GM23338 (cell line): ENCODE measurements at regions not wholly inside any gene's neighbourhood (a gene's known extent, or its start where the extent isn't known, plus 50 kb on each side); places are given as distances from the start of the nearest gene placed in this dataset.

ENCODE experiments used
- ATAC-seq: fragments of 200-7000 bp; cut with Tn5 transposase; 3 replicates; pipeline ENCODE4 v1.9.1; 2020
- DNase-seq: peaks from one replicate; pipeline ENCODE4 v3.0.0-alpha.2; 2015; ENCODE audit warnings: low spot score
- H2AFZ ChIP-seq: fragments of 200-600 bp; sonication (generic); 2 replicates; pipeline ENCODE4 v1.8.0; 2016; ENCODE audit warnings: antibody characterized with exemption, mild to moderate bottlenecking, moderate library complexity
- H3F3A ChIP-seq: fragments of 200-600 bp; sonication (generic); replicated peaks from 2 replicates; pipeline ENCODE4 v1.8.0; 2017; ENCODE audit warnings: antibody characterized with exemption, mixed run types, low read depth
- H3K27ac ChIP-seq: fragments of 200-600 bp; sonication (generic); 2 replicates; pipeline ENCODE4 v1.6.1; 2016; ENCODE audit warnings: low read depth
- H3K27me3 ChIP-seq: fragments of 200-600 bp; sonication (generic); 2 replicates; pipeline ENCODE4 v1.8.0; 2016; ENCODE audit warnings: mild to moderate bottlenecking, mixed run types, moderate library complexity; ENCODE audit not compliant: insufficient read depth
- H3K36me3 ChIP-seq: fragments of 200-600 bp; sonication (generic); 2 replicates; pipeline ENCODE4 v1.8.0; 2016; ENCODE audit warnings: mild to moderate bottlenecking; ENCODE audit not compliant: insufficient read depth
- H3K4me1 ChIP-seq: fragments of 200-600 bp; sonication (generic); 2 replicates; pipeline ENCODE4 v1.8.0; 2016; ENCODE audit warnings: mild to moderate bottlenecking, moderate library complexity; ENCODE audit not compliant: insufficient read depth
- H3K4me2 ChIP-seq: fragments of 200-600 bp; sonication (generic); 2 replicates; pipeline ENCODE4 v1.7.1; 2017; ENCODE audit warnings: mixed run types
- H3K4me3 ChIP-seq: fragments of 200-600 bp; sonication (generic); 2 replicates; pipeline ENCODE4 v1.6.1; 2016; ENCODE audit warnings: mixed run types
- H3K79me2 ChIP-seq: fragments of 200-600 bp; sonication (generic); replicated peaks from 2 replicates; pipeline ENCODE4 v1.8.0; 2017; ENCODE audit warnings: mild to moderate bottlenecking; ENCODE audit not compliant: insufficient read depth
- H3K9me2 ChIP-seq: fragments of 200-600 bp; sonication (generic); 2 replicates; pipeline ENCODE4 v1.8.0; 2017; ENCODE audit not compliant: insufficient read depth
- H4K20me1 ChIP-seq: fragments of 200-600 bp; sonication (generic); replicated peaks from 2 replicates; pipeline ENCODE4 v1.8.0; 2017; ENCODE audit warnings: mild to moderate bottlenecking; ENCODE audit not compliant: insufficient read depth
- H3K27ac Mint-ChIP-seq: 2 replicates; pipeline ENCODE4 v1.8.0; 2020; ENCODE audit warnings: inconsistent platforms, mild to moderate bottlenecking, moderate library complexity, mixed read lengths
- H3K27me3 Mint-ChIP-seq: 3 replicates; pipeline ENCODE4 v1.8.0; 2022; ENCODE audit warnings: low read depth, mild to moderate bottlenecking, moderate library complexity, mixed read lengths, inconsistent platforms; ENCODE audit not compliant: insufficient read depth, poor library complexity
- H3K36me3 Mint-ChIP-seq: 3 replicates; pipeline ENCODE4 v1.8.0; 2021; ENCODE audit warnings: low read depth, mild to moderate bottlenecking, inconsistent platforms, moderate library complexity, mixed read lengths
- H3K4me1 Mint-ChIP-seq: 3 replicates; pipeline ENCODE4 v1.8.0; 2020; ENCODE audit warnings: mild to moderate bottlenecking, inconsistent platforms, mixed read lengths
- H3K4me3 Mint-ChIP-seq: 3 replicates; pipeline ENCODE4 v1.8.0; 2021; ENCODE audit warnings: moderate library complexity, mild to moderate bottlenecking, inconsistent platforms, mixed read lengths
- H3K9me3 Mint-ChIP-seq: 3 replicates; pipeline ENCODE4 v1.8.0; 2020; ENCODE audit warnings: moderate library complexity, mild to moderate bottlenecking, inconsistent platforms, mixed read lengths
- CTCF ChIP-seq, 2 experiments: fragments of 200-600 bp in 1 of 2; sonication (generic) in 1 of 2; conservative IDR thresholded peaks; 2 replicates each; pipeline versions ENCODE4 v1.5.1 to v1.6.1; 2016 to 2017; ENCODE audit warnings: antibody characterized with exemption in 2 of 2, low read depth in 2 of 2, mild to moderate bottlenecking in 2 of 2, moderate library complexity in 1 of 2
- EZH2 ChIP-seq: fragments of 200-600 bp; sonication (generic); IDR thresholded peaks from one replicate; pipeline ENCODE4 v1.8.0; 2017; ENCODE audit warnings: antibody characterized with exemption, mild to moderate bottlenecking, low read depth; ENCODE audit not compliant: unreplicated experiment
- EZH2phosphoT487 ChIP-seq: fragments of 200-600 bp; sonication (generic); IDR thresholded peaks from one replicate; pipeline ENCODE4 v1.8.1; 2018; ENCODE audit warnings: antibody characterized with exemption; ENCODE audit not compliant: unreplicated experiment
- STAT1 ChIP-seq: IDR thresholded peaks from one replicate; pipeline ENCODE4 v1.6.1; 2016; ENCODE audit warnings: antibody characterized with exemption; ENCODE audit not compliant: unreplicated experiment
- ZNF114 ChIP-seq: fragments of 250-450 bp; sonication (Bioruptor Pico); IDR thresholded peaks from 2 replicates; pipeline ENCODE4 v1.5.0; 2020; ENCODE audit warnings: mild to moderate bottlenecking, moderate library complexity
- TF ChIP-seq, protein P1 (sequence below): IDR thresholded peaks from 2 replicates; pipeline ENCODE4 v1.6.1; 2016; ENCODE audit warnings: antibody characterized with exemption
- TF ChIP-seq, protein P2 (sequence below): IDR thresholded peaks from one replicate; pipeline ENCODE4 v1.6.1; 2018; ENCODE audit warnings: antibody characterized with exemption; ENCODE audit not compliant: unreplicated experiment

DNA sequence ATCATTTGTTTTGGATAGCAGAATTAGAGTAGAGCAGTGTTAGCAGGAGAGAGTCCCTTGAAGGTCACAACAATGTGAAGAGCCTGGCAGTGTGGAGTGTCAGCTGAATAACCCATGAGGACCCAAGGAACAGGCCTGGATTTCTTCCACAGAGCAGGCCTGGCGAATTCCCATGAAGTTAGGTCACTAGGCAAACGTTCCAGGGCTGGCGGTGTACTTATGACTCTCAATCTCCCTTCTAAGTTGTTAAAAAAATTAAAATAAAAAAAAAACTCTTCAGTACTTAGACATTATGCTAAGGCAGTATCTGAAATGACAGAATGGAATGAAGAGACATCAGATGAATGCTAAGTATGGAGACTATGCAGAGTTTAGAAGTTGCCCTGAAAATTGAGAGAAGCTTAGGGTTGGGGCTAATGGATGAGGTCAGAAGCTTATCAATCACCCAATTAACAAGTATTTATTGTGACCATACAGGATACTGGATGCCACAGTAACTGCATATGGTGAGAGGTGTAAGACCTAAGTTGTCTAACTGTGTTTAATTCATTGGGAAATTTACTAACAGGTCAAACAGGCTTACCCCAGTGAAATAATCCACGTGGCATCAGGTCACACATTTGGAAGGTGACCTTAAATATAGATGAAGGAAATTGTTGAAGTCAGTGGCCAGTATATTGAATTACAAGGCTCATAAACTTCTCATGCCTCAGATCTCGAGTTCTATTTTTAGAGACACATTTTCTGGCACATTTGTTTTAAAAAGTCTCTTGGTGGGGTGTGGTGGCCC is 126.2 kb upstream of the NRP1 start:
- H3K27ac ChIP-seq: no peak overlapping the region
- no peak overlapping the region for H3K4me3 ChIP-seq
- no peaks in the 10 kb centered on the region for H3K9me2 ChIP-seq
- no peaks in the 10 kb centered on the region for H3F3A ChIP-seq
- TF ChIP-seq, protein P1, sequence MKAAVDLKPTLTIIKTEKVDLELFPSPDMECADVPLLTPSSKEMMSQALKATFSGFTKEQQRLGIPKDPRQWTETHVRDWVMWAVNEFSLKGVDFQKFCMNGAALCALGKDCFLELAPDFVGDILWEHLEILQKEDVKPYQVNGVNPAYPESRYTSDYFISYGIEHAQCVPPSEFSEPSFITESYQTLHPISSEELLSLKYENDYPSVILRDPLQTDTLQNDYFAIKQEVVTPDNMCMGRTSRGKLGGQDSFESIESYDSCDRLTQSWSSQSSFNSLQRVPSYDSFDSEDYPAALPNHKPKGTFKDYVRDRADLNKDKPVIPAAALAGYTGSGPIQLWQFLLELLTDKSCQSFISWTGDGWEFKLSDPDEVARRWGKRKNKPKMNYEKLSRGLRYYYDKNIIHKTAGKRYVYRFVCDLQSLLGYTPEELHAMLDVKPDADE: no peak
- TF ChIP-seq STAT1 (no peak), CTCF (conservative IDR thresholded peaks at IDR 0.05; ENCODE audit: low read depth in 2 of 2) (no peak), ZNF114 (no peak), EZH2phosphoT487 (no peak)
- TF ChIP-seq, protein P2, sequence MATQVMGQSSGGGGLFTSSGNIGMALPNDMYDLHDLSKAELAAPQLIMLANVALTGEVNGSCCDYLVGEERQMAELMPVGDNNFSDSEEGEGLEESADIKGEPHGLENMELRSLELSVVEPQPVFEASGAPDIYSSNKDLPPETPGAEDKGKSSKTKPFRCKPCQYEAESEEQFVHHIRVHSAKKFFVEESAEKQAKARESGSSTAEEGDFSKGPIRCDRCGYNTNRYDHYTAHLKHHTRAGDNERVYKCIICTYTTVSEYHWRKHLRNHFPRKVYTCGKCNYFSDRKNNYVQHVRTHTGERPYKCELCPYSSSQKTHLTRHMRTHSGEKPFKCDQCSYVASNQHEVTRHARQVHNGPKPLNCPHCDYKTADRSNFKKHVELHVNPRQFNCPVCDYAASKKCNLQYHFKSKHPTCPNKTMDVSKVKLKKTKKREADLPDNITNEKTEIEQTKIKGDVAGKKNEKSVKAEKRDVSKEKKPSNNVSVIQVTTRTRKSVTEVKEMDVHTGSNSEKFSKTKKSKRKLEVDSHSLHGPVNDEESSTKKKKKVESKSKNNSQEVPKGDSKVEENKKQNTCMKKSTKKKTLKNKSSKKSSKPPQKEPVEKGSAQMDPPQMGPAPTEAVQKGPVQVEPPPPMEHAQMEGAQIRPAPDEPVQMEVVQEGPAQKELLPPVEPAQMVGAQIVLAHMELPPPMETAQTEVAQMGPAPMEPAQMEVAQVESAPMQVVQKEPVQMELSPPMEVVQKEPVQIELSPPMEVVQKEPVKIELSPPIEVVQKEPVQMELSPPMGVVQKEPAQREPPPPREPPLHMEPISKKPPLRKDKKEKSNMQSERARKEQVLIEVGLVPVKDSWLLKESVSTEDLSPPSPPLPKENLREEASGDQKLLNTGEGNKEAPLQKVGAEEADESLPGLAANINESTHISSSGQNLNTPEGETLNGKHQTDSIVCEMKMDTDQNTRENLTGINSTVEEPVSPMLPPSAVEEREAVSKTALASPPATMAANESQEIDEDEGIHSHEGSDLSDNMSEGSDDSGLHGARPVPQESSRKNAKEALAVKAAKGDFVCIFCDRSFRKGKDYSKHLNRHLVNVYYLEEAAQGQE: no peak
- H3K27me3 Mint-ChIP-seq: no peaks in the 10 kb centered on the region
- no peaks in the 10 kb centered on the region for H3K4me1 Mint-ChIP-seq
- no peaks in the 10 kb centered on the region; the same call in 2 of the 3 replicates for H3K9me3 Mint-ChIP-seq
- H2AFZ ChIP-seq: 0 out of 2 replicates have a peak overlapping the region, but pooled peaks have one; percentile 7
- DNase-seq: no peak
- no peaks in the 10 kb centered on the region for H4K20me1 ChIP-seq
- ATAC-seq: no peak
- no peaks in the 10 kb centered on the region for H3K36me3 Mint-ChIP-seq
- no peaks in the 10 kb centered on the region for H3K36me3 ChIP-seq
- no peak overlapping the region for H3K4me2 ChIP-seq
- no peaks in the 10 kb centered on the region for H3K27me3 ChIP-seq
- H3K4me1 ChIP-seq: no peaks in the 10 kb centered on the region
- no peak overlapping the region for H3K4me3 Mint-ChIP-seq
- H3K27ac Mint-ChIP-seq: no peak overlapping the region
- H3K79me2 ChIP-seq: no peaks in the 10 kb centered on the region

DNA sequence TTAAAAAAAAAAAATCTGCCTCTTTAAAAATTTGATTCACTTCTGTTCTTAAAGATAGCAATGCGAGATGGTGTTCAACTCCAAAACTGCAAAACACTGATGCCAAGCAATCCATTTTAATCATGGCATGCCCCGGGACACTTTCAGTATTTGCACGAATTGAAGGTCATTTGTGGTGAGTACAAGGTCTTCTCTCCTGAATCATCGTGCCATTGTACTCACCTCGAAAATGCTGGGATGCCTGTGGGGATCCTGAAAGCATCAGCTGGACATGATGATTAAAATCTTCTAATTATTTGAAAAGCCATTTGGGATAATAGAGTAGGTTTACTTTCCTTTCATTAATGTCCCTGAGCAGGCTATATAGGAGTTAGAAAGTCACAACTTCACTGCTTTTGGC is 125.1 kb upstream of the NRP1 start:
- Histone ChIP-seq H3F3A (no peaks in the 10 kb centered on the region), H2AFZ (no peak overlapping the region), H3K36me3 (no peaks in the 10 kb centered on the region), H3K4me1 (no peaks in the 10 kb centered on the region), H3K4me2 (no peak overlapping the region), H3K27ac (no peak overlapping the region), H3K9me2 (no peaks in the 10 kb centered on the region), H3K4me3 (no peak overlapping the region), H3K79me2 (no peaks in the 10 kb centered on the region), H4K20me1 (no peaks in the 10 kb centered on the region), H3K27me3 (no peaks in the 10 kb centered on the region)
- Mint-ChIP-seq H3K4me1 (no peaks in the 10 kb centered on the region), H3K36me3 (no peaks in the 10 kb centered on the region), H3K27me3 (no peaks in the 10 kb centered on the region), H3K9me3 (no peaks in the 10 kb centered on the region; the same call in 2 of the 3 replicates), H3K27ac (no peak overlapping the region), H3K4me3 (no peak overlapping the region)
- no peak for TF ChIP-seq EZH2
- ATAC-seq (no peak), DNase-seq (no peak)
